ENCODE measurements at regions not wholly inside any gene's neighbourhood (a gene's known extent, or its start where the extent isn't known, plus 50 kb on each side); places are given as distances from the start of the nearest gene placed in this dataset.

DNA sequence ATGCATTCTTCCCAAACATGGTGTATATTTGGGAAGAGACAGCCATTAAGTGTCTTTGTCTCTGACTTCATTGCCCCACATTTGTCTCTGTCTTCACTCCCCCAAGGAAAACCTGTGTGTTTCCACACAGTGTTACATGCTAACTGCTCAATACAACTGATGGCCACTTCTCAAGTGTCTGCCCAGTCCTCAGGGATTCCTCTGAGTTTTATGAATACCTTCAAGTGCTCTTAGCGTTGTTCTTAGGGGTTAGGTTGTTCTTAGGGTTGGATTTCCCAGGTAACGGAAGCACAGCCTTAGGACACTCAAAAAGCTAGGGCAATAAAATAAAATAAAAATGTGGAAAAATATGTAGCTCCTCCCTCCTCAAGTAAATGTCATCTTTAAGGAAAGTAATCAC is 64.7 kb upstream of the PLAC8 start:
- H3K9me3 ChIP-seq (ENCODE audit: control insufficient read depth, insufficient read depth, low read depth, low read length): no peaks in the 10 kb centered on the region
- TF ChIP-seq, protein P1, sequence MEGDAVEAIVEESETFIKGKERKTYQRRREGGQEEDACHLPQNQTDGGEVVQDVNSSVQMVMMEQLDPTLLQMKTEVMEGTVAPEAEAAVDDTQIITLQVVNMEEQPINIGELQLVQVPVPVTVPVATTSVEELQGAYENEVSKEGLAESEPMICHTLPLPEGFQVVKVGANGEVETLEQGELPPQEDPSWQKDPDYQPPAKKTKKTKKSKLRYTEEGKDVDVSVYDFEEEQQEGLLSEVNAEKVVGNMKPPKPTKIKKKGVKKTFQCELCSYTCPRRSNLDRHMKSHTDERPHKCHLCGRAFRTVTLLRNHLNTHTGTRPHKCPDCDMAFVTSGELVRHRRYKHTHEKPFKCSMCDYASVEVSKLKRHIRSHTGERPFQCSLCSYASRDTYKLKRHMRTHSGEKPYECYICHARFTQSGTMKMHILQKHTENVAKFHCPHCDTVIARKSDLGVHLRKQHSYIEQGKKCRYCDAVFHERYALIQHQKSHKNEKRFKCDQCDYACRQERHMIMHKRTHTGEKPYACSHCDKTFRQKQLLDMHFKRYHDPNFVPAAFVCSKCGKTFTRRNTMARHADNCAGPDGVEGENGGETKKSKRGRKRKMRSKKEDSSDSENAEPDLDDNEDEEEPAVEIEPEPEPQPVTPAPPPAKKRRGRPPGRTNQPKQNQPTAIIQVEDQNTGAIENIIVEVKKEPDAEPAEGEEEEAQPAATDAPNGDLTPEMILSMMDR (IDR thresholded peaks at IDR 0.05): no peak
- TF ChIP-seq SIN3A (IDR thresholded peaks at IDR 0.05; ENCODE audit: borderline replicate concordance, insufficient read depth, low read depth, low read length) (no peak), TCF7L2 (IDR thresholded peaks at IDR 0.05; ENCODE audit: low read depth, low read length) (no peak), POLR2AphosphoS5 (IDR thresholded peaks at IDR 0.05; ENCODE audit: low read depth, low read length) (no peak)
- TF ChIP-seq, protein P2, sequence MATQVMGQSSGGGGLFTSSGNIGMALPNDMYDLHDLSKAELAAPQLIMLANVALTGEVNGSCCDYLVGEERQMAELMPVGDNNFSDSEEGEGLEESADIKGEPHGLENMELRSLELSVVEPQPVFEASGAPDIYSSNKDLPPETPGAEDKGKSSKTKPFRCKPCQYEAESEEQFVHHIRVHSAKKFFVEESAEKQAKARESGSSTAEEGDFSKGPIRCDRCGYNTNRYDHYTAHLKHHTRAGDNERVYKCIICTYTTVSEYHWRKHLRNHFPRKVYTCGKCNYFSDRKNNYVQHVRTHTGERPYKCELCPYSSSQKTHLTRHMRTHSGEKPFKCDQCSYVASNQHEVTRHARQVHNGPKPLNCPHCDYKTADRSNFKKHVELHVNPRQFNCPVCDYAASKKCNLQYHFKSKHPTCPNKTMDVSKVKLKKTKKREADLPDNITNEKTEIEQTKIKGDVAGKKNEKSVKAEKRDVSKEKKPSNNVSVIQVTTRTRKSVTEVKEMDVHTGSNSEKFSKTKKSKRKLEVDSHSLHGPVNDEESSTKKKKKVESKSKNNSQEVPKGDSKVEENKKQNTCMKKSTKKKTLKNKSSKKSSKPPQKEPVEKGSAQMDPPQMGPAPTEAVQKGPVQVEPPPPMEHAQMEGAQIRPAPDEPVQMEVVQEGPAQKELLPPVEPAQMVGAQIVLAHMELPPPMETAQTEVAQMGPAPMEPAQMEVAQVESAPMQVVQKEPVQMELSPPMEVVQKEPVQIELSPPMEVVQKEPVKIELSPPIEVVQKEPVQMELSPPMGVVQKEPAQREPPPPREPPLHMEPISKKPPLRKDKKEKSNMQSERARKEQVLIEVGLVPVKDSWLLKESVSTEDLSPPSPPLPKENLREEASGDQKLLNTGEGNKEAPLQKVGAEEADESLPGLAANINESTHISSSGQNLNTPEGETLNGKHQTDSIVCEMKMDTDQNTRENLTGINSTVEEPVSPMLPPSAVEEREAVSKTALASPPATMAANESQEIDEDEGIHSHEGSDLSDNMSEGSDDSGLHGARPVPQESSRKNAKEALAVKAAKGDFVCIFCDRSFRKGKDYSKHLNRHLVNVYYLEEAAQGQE (IDR thresholded peaks at IDR 0.05; ENCODE audit: insufficient read depth in 1 of 2, low read depth in 2 of 2, low read length in 1 of 2): no peak
- no peaks in the 10 kb centered on the region for H3K36me3 ChIP-seq (ENCODE audit: control insufficient read depth, insufficient read depth, low read length)
- CTCF ChIA-PET: no interaction called here
- no peak overlapping the region; the same call in 1 of the 2 replicates for H3K27ac ChIP-seq (ENCODE audit: low read length)
- H3K4me1 ChIP-seq (ENCODE audit: control insufficient read depth, insufficient read depth, low read length): no peaks in the 10 kb centered on the region
- no peaks in the 10 kb centered on the region for H3K27me3 ChIP-seq (ENCODE audit: control insufficient read depth, insufficient read depth, low read length)
- BruUV-seq (replicated peaks): no TSS peak
- in situ Hi-C loops (cut with HindIII; ENCODE audit: low pct_unique_long_range_greater_than_20kb, low sequenced_read_pairs): no loop called here
- H3K4me3 ChIP-seq (ENCODE audit: low read depth in 2 of 2, low read length in 2 of 2): no peak overlapping the region
- DNase-seq (ENCODE audit: low read depth, low spot score): no peak
- POLR2A ChIA-PET: no interaction called here
- ATAC-seq: no peak
- intact Hi-C loops (cut with micrococcal nuclease; ENCODE audit: unreplicated experiment): no loop called here

DNA sequence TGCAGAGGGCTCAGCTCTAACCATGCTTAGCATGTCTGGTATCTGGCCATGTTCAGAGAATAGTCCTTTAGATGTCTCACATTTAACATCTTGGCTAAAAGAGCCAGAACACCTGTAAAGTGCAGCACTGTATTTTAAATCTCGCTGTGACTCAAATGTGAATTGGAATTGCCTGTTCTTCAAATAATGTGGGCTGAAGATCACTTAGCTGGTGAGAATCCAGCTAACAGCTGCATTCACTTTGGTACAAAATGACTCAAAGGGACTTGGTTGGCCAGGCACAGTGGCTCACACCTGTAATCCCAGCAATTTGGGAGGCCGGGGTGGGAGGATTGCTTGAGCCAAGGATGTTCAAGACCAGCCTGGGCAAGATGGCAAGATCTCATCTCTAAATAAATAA is 63.5 kb upstream of the PLAC8 start:
- no peaks in the 10 kb centered on the region for H3K36me3 ChIP-seq (ENCODE audit: control insufficient read depth, insufficient read depth, low read length)
- no peak for ATAC-seq
- ChIA-PET POLR2A (no interaction called here), CTCF (no interaction called here)
- intact Hi-C loops (cut with micrococcal nuclease; ENCODE audit: unreplicated experiment) (no loop called here), in situ Hi-C loops (cut with HindIII; ENCODE audit: low pct_unique_long_range_greater_than_20kb, low sequenced_read_pairs) (no loop called here)
- no peaks in the 10 kb centered on the region for H3K4me1 ChIP-seq (ENCODE audit: control insufficient read depth, insufficient read depth, low read length)
- BruUV-seq (replicated peaks): no TSS peak
- no peaks in the 10 kb centered on the region for H3K9me3 ChIP-seq (ENCODE audit: control insufficient read depth, insufficient read depth, low read depth, low read length)
- H3K27ac ChIP-seq (ENCODE audit: low read length): no peak overlapping the region
- TF ChIP-seq TCF7L2 (IDR thresholded peaks at IDR 0.05; ENCODE audit: low read depth, low read length) (no peak), POLR2AphosphoS5 (IDR thresholded peaks at IDR 0.05; ENCODE audit: low read depth, low read length) (no peak), SIN3A (IDR thresholded peaks at IDR 0.05; ENCODE audit: borderline replicate concordance, insufficient read depth, low read depth, low read length) (no peak)
- TF ChIP-seq, protein P2 (IDR thresholded peaks at IDR 0.05; ENCODE audit: insufficient read depth in 1 of 2, low read depth in 2 of 2, low read length in 1 of 2): no peak
- TF ChIP-seq, protein P1 (IDR thresholded peaks at IDR 0.05): no peak
- no peak overlapping the region for H3K4me3 ChIP-seq (ENCODE audit: low read depth in 2 of 2, low read length in 2 of 2)
- no peaks in the 10 kb centered on the region for H3K27me3 ChIP-seq (ENCODE audit: control insufficient read depth, insufficient read depth, low read length)
- no peak for DNase-seq (ENCODE audit: low read depth, low spot score)

Measured in Panc1 (cell line).